Panc1 (cell line): ENCODE measurements at regions not wholly inside any gene's neighbourhood (a gene's known extent, or its start where the extent isn't known, plus 50 kb on each side); places are given as distances from the start of the nearest gene placed in this dataset.

ENCODE experiments used
- ATAC-seq: fragments of 200-7000 bp; cut with Tn5 transposase; 2 replicates; pipeline ENCODE4 v1.9.1; 2020; ENCODE audit warnings: mild to moderate bottlenecking, moderate library complexity
- BruUV-seq: library from RNA; stranded (reverse); fragments of 400-500 nt; replicated peaks from 2 replicates; lab custom pipeline; 2021; lab: Mats Ljungman, UMichigan
- CTCF ChIA-PET: fragments of 300-600 bp; sonication (Branson Sonifier 250); formaldehyde crosslinking; loops from one replicate; lab custom pipeline; 2022; ENCODE audit warnings: antibody characterized with exemption; lab: Charles Lee
- POLR2A ChIA-PET: fragments of 300-600 bp; sonication (Branson Sonifier 250); formaldehyde crosslinking; loops from one replicate; lab custom pipeline; 2022; ENCODE audit warnings: antibody characterized with exemption; lab: Charles Lee
- DNase-seq: peaks from one replicate; pipeline ENCODE4 v3.0.0-alpha.2; 2010; ENCODE audit warnings: low read depth, low spot score
- H3K27ac ChIP-seq: 2 replicates; pipeline ENCODE4 v1.5.1; 2011; ENCODE audit warnings: mild to moderate bottlenecking, low read length, inconsistent platforms
- H3K27me3 ChIP-seq: fragments of 200-500 bp; sonication (Bioruptor generic); 2 replicates; pipeline ENCODE4 v1.6.0; 2014; ENCODE audit warnings: low read length, inconsistent platforms; ENCODE audit not compliant: control insufficient read depth, insufficient read depth
- H3K36me3 ChIP-seq: fragments of 200-500 bp; sonication (Bioruptor generic); 2 replicates; pipeline ENCODE4 v1.5.1; 2014; ENCODE audit warnings: inconsistent platforms, mild to moderate bottlenecking, low read length, moderate library complexity; ENCODE audit not compliant: control insufficient read depth, insufficient read depth
- H3K4me1 ChIP-seq: 2 replicates; pipeline ENCODE4 v1.5.1; 2011; ENCODE audit warnings: inconsistent platforms, mild to moderate bottlenecking, low read length, moderate library complexity; ENCODE audit not compliant: control insufficient read depth, insufficient read depth
- H3K4me3 ChIP-seq, 2 experiments: 2 replicates each; pipeline ENCODE4 v1.5.1; 2011 to 2012; ENCODE audit warnings: low read depth in 2 of 2, low read length in 2 of 2, mild to moderate bottlenecking in 2 of 2, inconsistent platforms in 1 of 2, moderate library complexity in 1 of 2
- H3K9me3 ChIP-seq: fragments of 200-500 bp; sonication (Bioruptor generic); 2 replicates; pipeline ENCODE4 v1.5.1; 2014; ENCODE audit warnings: low read depth, mild to moderate bottlenecking, inconsistent platforms, low read length, moderate library complexity; ENCODE audit not compliant: control insufficient read depth, insufficient read depth
- POLR2AphosphoS5 ChIP-seq: IDR thresholded peaks from 2 replicates; pipeline ENCODE4 v1.6.1; 2012; ENCODE audit warnings: mild to moderate bottlenecking, low read depth, low read length, moderate library complexity
- SIN3A ChIP-seq: IDR thresholded peaks from 2 replicates; pipeline ENCODE4 v1.6.1; 2012; ENCODE audit warnings: low read depth, mild to moderate bottlenecking, low read length, moderate library complexity, borderline replicate concordance; ENCODE audit not compliant: insufficient read depth
- TCF7L2 ChIP-seq: IDR thresholded peaks from 2 replicates; pipeline ENCODE4 v1.6.1; 2011; ENCODE audit warnings: mild to moderate bottlenecking, low read depth, low read length, inconsistent platforms
- in situ Hi-C: cut with HindIII; loops from 2 replicates; pipeline ENCODE4 v1.10.0; 2016; ENCODE audit warnings: low sequenced_read_pairs, low pct_unique_long_range_greater_than_20kb
- intact Hi-C: fragments of 100-400 bp; cut with micrococcal nuclease; formaldehyde crosslinking; loops from one replicate; pipeline ENCODE4 v1.10.0; 2022; ENCODE audit not compliant: unreplicated experiment
- TF ChIP-seq, protein P1 (sequence below): fragments of 450-650 bp; IDR thresholded peaks from 2 replicates; pipeline ENCODE4 v1.5.1; 2017; ENCODE audit warnings: mild to moderate bottlenecking
- TF ChIP-seq, protein P2 (sequence below), 2 experiments: IDR thresholded peaks; 2 replicates each; pipeline ENCODE4 v1.6.1; 2011 to 2012; ENCODE audit warnings: low read depth in 2 of 2, control low read depth in 1 of 2, low read length in 1 of 2, mild to moderate bottlenecking in 1 of 2, moderate library complexity in 1 of 2; ENCODE audit not compliant: insufficient read depth in 1 of 2

DNA sequence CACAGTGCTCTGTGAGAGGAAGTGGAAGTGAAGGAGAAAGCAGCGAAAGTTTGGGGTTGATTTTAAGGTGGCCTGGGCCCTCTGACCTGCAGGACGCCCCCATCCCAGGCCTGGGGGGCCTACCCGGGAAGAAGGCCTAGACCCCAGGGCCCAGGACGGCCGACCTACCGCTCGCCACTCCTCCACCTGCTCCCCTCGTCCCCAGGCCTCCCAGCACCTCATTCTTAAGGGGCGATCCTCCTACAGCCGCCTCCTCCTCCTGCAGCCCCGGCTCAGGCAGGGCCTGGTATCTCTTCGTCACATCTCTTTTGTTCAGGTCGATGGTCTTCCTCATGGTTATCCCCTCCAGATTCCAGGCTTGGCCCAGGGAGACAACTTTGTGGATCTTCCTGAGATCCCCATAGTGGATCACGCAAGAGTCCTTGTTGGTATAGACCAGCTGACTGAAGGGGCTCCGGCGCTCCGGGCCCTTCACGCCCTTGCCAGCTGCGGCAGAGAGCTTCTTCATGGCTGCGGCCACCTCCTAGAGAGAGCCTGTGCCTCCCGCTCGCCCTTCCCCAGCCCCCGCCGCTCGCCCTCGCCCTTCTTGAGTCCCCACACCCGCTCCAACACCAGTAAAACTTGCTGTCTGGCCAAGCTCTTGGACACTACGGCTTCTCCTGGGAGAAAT is 117.5 kb downstream of the OR13A1 start:
- POLR2A ChIA-PET: no interaction called here
- in situ Hi-C loops (no loop called here), intact Hi-C loops (no loop called here)
- TF ChIP-seq, protein P1, sequence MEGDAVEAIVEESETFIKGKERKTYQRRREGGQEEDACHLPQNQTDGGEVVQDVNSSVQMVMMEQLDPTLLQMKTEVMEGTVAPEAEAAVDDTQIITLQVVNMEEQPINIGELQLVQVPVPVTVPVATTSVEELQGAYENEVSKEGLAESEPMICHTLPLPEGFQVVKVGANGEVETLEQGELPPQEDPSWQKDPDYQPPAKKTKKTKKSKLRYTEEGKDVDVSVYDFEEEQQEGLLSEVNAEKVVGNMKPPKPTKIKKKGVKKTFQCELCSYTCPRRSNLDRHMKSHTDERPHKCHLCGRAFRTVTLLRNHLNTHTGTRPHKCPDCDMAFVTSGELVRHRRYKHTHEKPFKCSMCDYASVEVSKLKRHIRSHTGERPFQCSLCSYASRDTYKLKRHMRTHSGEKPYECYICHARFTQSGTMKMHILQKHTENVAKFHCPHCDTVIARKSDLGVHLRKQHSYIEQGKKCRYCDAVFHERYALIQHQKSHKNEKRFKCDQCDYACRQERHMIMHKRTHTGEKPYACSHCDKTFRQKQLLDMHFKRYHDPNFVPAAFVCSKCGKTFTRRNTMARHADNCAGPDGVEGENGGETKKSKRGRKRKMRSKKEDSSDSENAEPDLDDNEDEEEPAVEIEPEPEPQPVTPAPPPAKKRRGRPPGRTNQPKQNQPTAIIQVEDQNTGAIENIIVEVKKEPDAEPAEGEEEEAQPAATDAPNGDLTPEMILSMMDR: no peak
- TF ChIP-seq SIN3A (no peak), POLR2AphosphoS5 (no peak), TCF7L2 (no peak)
- TF ChIP-seq, protein P2, sequence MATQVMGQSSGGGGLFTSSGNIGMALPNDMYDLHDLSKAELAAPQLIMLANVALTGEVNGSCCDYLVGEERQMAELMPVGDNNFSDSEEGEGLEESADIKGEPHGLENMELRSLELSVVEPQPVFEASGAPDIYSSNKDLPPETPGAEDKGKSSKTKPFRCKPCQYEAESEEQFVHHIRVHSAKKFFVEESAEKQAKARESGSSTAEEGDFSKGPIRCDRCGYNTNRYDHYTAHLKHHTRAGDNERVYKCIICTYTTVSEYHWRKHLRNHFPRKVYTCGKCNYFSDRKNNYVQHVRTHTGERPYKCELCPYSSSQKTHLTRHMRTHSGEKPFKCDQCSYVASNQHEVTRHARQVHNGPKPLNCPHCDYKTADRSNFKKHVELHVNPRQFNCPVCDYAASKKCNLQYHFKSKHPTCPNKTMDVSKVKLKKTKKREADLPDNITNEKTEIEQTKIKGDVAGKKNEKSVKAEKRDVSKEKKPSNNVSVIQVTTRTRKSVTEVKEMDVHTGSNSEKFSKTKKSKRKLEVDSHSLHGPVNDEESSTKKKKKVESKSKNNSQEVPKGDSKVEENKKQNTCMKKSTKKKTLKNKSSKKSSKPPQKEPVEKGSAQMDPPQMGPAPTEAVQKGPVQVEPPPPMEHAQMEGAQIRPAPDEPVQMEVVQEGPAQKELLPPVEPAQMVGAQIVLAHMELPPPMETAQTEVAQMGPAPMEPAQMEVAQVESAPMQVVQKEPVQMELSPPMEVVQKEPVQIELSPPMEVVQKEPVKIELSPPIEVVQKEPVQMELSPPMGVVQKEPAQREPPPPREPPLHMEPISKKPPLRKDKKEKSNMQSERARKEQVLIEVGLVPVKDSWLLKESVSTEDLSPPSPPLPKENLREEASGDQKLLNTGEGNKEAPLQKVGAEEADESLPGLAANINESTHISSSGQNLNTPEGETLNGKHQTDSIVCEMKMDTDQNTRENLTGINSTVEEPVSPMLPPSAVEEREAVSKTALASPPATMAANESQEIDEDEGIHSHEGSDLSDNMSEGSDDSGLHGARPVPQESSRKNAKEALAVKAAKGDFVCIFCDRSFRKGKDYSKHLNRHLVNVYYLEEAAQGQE (IDR thresholded peaks at IDR 0.05; ENCODE audit: insufficient read depth in 1 of 2, low read depth in 2 of 2, low read length in 1 of 2): no peak
- Histone ChIP-seq H3K4me3 (no peak overlapping the region), H3K27ac (no peak overlapping the region), H3K4me1 (no peaks in the 10 kb centered on the region), H3K36me3 (no peaks in the 10 kb centered on the region), H3K27me3 (peaks cover 2% of the 10 kb centered on the region; the same call in 1 of the 2 replicates), H3K9me3 (no peaks in the 10 kb centered on the region)
- no peak for ATAC-seq
- no peak for DNase-seq
- BruUV-seq: no TSS peak
- CTCF ChIA-PET: no interaction called here

DNA sequence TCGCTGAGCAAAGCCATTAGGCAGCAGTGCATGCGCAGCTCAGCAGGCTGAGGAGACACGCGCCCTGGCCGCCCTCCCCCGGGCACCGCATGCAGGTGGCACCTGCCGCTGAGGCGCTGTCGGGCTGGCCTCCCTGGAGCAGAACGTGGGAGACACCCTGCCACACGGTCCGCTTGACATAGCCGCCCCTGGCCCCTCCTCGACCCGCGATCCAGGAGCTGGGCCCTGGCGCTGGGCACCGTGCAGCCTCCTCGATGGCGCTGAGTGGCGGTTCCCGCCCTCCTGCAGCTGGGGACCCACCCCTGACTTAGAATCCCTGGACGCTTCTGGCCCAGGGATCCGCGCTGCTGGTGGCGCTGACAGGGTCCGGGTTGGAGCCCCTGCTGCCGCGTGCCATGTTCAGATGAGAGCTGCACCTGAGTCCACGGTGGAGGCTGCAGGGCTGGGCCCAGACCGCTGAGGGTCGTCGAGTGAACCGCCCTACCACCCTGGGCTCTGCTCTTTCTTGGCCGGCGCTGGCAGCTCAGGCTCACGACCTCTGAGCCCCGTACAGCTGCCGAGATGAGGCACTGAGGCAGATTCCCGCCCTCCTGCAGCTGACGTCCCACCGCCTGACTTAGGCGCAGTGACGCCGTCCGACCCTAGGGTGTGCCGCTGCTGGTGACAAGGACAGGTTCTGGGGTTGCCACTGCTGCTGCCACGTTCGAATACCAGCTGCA is 116.8 kb downstream of the OR13A1 start:
- ChIA-PET POLR2A (no interaction called here), CTCF (interaction anchor here (0.6 kb wide), 1 partner anchor 50 kb away, joined by 4 read pairs; no protein-coding TSS in a partner anchor)
- ATAC-seq (no peak), DNase-seq (no peak)
- H3K36me3 ChIP-seq: no peaks in the 10 kb centered on the region
- no peak overlapping the region for H3K27ac ChIP-seq
- H3K9me3 ChIP-seq: no peaks in the 10 kb centered on the region
- H3K4me3 ChIP-seq: no peak overlapping the region
- intact Hi-C loops: no loop called here
- TF ChIP-seq SIN3A (no peak), TCF7L2 (no peak), POLR2AphosphoS5 (no peak)
- TF ChIP-seq, protein P2 (IDR thresholded peaks at IDR 0.05; ENCODE audit: insufficient read depth in 1 of 2, low read depth in 2 of 2, low read length in 1 of 2): no peak
- peaks cover 3% of the 10 kb centered on the region; the same call in 1 of the 2 replicates for H3K27me3 ChIP-seq
- no TSS peak for BruUV-seq
- no peaks in the 10 kb centered on the region for H3K4me1 ChIP-seq
- in situ Hi-C loops: no loop called here
